Neuronal stem cell (in vitro differentiated cells): ENCODE measurements at regions not wholly inside any gene's neighbourhood (a gene's known extent, or its start where the extent isn't known, plus 50 kb on each side); places are given as distances from the start of the nearest gene placed in this dataset.
"Not testable (repeated sequence)": the region's sequence is repeated elsewhere in the genome, so short reads cannot be mapped to it uniquely, and the experiment has no call there.

Experiments used
- DNase-seq: peaks from one replicate; pipeline ENCODE4 v3.0.0-alpha.2; 2013; ENCODE audit warnings: low spot score
- H2AFZ ChIP-seq: one replicate; pipeline ENCODE4 v1.6.1; 2013; ENCODE audit warnings: mild to moderate bottlenecking, low read length, inconsistent platforms
- H2AK5ac ChIP-seq: 2 replicates; pipeline ENCODE4 v1.6.1; 2013; ENCODE audit warnings: low read depth, mild to moderate bottlenecking, inconsistent platforms, low read length, moderate library complexity, mixed read lengths
- H2BK120ac ChIP-seq: 2 replicates; pipeline ENCODE4 v1.6.1; 2013; ENCODE audit warnings: low read depth, mild to moderate bottlenecking, inconsistent platforms, low read length, moderate library complexity, mixed read lengths
- H2BK12ac ChIP-seq: one replicate; pipeline ENCODE4 v1.6.1; 2013; ENCODE audit warnings: low read length, inconsistent platforms
- H2BK15ac ChIP-seq: 2 replicates; pipeline ENCODE4 v1.6.1; 2013; ENCODE audit warnings: mild to moderate bottlenecking, low read length, inconsistent platforms, mixed read lengths
- H2BK5ac ChIP-seq: one replicate; pipeline ENCODE4 v1.6.1; 2013; ENCODE audit warnings: inconsistent platforms, mild to moderate bottlenecking, low read length, moderate library complexity
- H3K14ac ChIP-seq: one replicate; pipeline ENCODE4 v1.6.1; 2013; ENCODE audit warnings: low read length, inconsistent platforms
- H3K18ac ChIP-seq: 2 replicates; pipeline ENCODE4 v1.6.1; 2013; ENCODE audit warnings: low read length, inconsistent platforms
- H3K23ac ChIP-seq: 2 replicates; pipeline ENCODE4 v1.6.1; 2013; ENCODE audit warnings: low read depth, mild to moderate bottlenecking, mixed read lengths, low read length, inconsistent platforms; ENCODE audit not compliant: poor library complexity
- H3K27ac ChIP-seq: replicated peaks from 3 replicates; pipeline ENCODE4 v1.5.1; 2013; ENCODE audit warnings: low read length, inconsistent platforms
- H3K27me3 ChIP-seq, 3 experiments: 2 replicates each; pipeline ENCODE4 v1.6.1; 2013; ENCODE audit warnings: low read length in 3 of 3, mild to moderate bottlenecking in 2 of 3, inconsistent platforms in 1 of 3, low read depth in 1 of 3, mixed read lengths in 1 of 3, moderate library complexity in 1 of 3; ENCODE audit not compliant: control insufficient read depth in 3 of 3, insufficient read depth in 3 of 3
- H3K36me3 ChIP-seq, 2 donors: replicated peaks in 1 of 2; 2 replicates each; pipeline ENCODE4 v1.6.1; 2013; ENCODE audit warnings: low read length in 2 of 2; ENCODE audit not compliant: control insufficient read depth in 2 of 2, insufficient read depth in 2 of 2
- H3K4ac ChIP-seq: 2 replicates; pipeline ENCODE4 v1.6.1; 2013; ENCODE audit warnings: inconsistent platforms, mild to moderate bottlenecking, low read length, moderate library complexity
- H3K4me1 ChIP-seq, 2 donors: 1 replicate in 1 of 2; 2 replicates in 1 of 2; pipeline ENCODE4 v1.6.1; 2013; ENCODE audit warnings: low read length in 2 of 2, low read depth in 1 of 2; ENCODE audit not compliant: control insufficient read depth in 2 of 2, insufficient read depth in 1 of 2
- H3K4me2 ChIP-seq: one replicate; pipeline ENCODE4 v1.6.1; 2013; ENCODE audit warnings: mild to moderate bottlenecking, low read length, inconsistent platforms; ENCODE audit not compliant: insufficient read depth, poor library complexity, severe bottlenecking
- H3K4me3 ChIP-seq, 2 donors: 2 replicates each; pipeline ENCODE4 v1.5.1; 2013; ENCODE audit warnings: low read length in 2 of 2, mild to moderate bottlenecking in 2 of 2, inconsistent platforms in 1 of 2, moderate library complexity in 1 of 2
- H3K79me1 ChIP-seq: one replicate; pipeline ENCODE4 v1.6.1; 2013; ENCODE audit warnings: low read depth, mild to moderate bottlenecking, inconsistent platforms, low read length, moderate library complexity
- H3K9ac ChIP-seq: one replicate; pipeline ENCODE4 v1.6.1; 2013; ENCODE audit warnings: mild to moderate bottlenecking, low read depth, low read length, inconsistent platforms; ENCODE audit not compliant: poor library complexity
- H3K9me3 ChIP-seq, 2 donors: replicated peaks in 1 of 2; 2 replicates each; pipeline versions ENCODE3 to v1.6.1; 2013; ENCODE audit warnings: low read length in 2 of 2, mild to moderate bottlenecking in 2 of 2, inconsistent platforms in 1 of 2, low read depth in 1 of 2, mixed read lengths in 1 of 2, moderate library complexity in 1 of 2; ENCODE audit not compliant: control insufficient read depth in 2 of 2, insufficient read depth in 1 of 2
- H4K8ac ChIP-seq: one replicate; pipeline ENCODE4 v1.6.1; 2013; ENCODE audit warnings: low read depth, mild to moderate bottlenecking, inconsistent platforms, low read length, moderate library complexity
- H4K91ac ChIP-seq: one replicate; pipeline ENCODE4 v1.6.1; 2013; ENCODE audit warnings: low read length, low read depth, mild to moderate bottlenecking, inconsistent platforms; ENCODE audit not compliant: poor library complexity
- WGBS, 2 donors: extraction: QIAGEN DNeasy Blood & Tissue Kit; methylation state at CpG; one replicate each; pipeline ENCODE4 v1.1.7; 2013; ENCODE audit warnings: missing lambda C conversion rate in 2 of 2, mixed read lengths in 1 of 2; ENCODE audit not compliant: insufficient read length in 2 of 2, insufficient replicate concordance in 1 of 2; ENCODE audit errors: extremely low coverage in 2 of 2; 5-methylcytosine and 5-hydroxymethylcytosine counted together

- not testable (repeated sequence) for H2BK120ac ChIP-seq, H3K79me1 ChIP-seq, H3K4me1 ChIP-seq, H3K9ac ChIP-seq, DNase-seq, H3K14ac ChIP-seq, H3K36me3 ChIP-seq, H2AK5ac ChIP-seq, H2BK5ac ChIP-seq, H4K8ac ChIP-seq, H2BK15ac ChIP-seq, H2AFZ ChIP-seq, H3K23ac ChIP-seq, H3K4me3 ChIP-seq, H3K18ac ChIP-seq, H3K9me3 ChIP-seq, H3K27me3 ChIP-seq, H3K4ac ChIP-seq, H3K27ac ChIP-seq, H2BK12ac ChIP-seq, H4K91ac ChIP-seq, H3K4me2 ChIP-seq
- WGBS, 2 donors, result no CpG with 5 or more reads among the region's 12 CpGs
Measured at GRCh38 chr3:13995216-13995615, 115.3 kb upstream of the WNT7A start.

DNA sequence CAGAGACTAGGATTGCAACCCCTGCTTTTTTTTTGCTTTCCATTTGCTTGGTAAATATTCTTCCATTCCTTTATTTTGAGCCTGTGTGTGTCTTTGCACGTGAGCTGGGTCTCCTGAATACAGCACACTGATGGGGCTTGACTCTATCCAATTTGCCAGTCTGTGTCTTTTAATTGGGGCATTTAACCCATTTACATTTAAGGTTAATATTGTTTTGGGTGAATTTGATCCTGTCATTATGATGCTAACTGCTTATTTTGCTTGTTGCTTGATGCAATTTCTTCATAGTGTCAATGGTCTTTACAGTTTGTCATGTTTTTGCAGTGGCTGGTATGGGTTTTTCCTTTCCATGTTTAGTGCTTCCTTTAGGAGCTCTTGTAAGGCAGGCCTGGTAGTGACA, 109.1 kb upstream of the WNT7A start:
- not testable (repeated sequence) for H2BK5ac ChIP-seq, H4K91ac ChIP-seq, H2BK12ac ChIP-seq, H3K27me3 ChIP-seq, H4K8ac ChIP-seq, H2AFZ ChIP-seq, H3K4me3 ChIP-seq, H3K9me3 ChIP-seq, H3K14ac ChIP-seq, H3K18ac ChIP-seq, H2BK120ac ChIP-seq, H3K27ac ChIP-seq, H2BK15ac ChIP-seq, H3K79me1 ChIP-seq, H3K4ac ChIP-seq, DNase-seq, H3K4me2 ChIP-seq, H3K23ac ChIP-seq, H3K9ac ChIP-seq, H3K36me3 ChIP-seq, H2AK5ac ChIP-seq, H3K4me1 ChIP-seq
- no CpG with 5 or more reads among the region's 1 CpG for WGBS, 2 donors

DNA sequence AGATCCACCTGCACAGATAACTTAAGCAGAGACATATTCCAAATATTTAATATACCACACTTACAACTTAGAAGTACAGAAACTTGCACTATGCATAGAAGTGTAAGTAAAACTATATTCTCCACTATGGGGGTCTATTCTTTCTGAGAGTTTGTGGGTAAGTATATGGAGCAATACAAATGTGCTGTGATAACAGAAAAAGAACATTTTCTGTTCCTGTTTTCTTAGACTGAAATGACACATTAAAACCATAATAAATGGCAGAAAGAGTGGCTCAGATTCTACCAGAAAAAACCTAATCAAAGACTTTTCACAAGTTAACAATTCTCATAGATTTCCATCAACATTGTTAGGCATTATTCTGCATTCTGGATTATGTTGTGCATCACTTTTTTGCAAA, 96.6 kb upstream of the WNT7A start:
- H3K36me3 ChIP-seq, result no peaks in the 10 kb centered on the region
- no peaks in the 10 kb centered on the region for H3K4me1 ChIP-seq
- no peak overlapping the region for H2BK120ac ChIP-seq
- H4K8ac ChIP-seq, result no peak overlapping the region
- H3K9ac ChIP-seq, result no peak overlapping the region
- no peak overlapping the region for H2BK5ac ChIP-seq
- H3K4ac ChIP-seq, result no peak overlapping the region
- no peak overlapping the region for H2AFZ ChIP-seq
- no peaks in the 10 kb centered on the region for H3K27me3 ChIP-seq
- no peak overlapping the region for H3K4me2 ChIP-seq
- no peaks in the 10 kb centered on the region for H3K79me1 ChIP-seq
- H3K18ac ChIP-seq, result no peak overlapping the region
- no peak overlapping the region for H3K4me3 ChIP-seq
- no peak overlapping the region for H2BK12ac ChIP-seq
- DNase-seq, result no peak
- peaks cover 0 to 2% of the 10 kb centered on the region in 2 donors for H3K9me3 ChIP-seq
- H3K14ac ChIP-seq, result no peak overlapping the region
- no peak overlapping the region for H2AK5ac ChIP-seq
- no peak overlapping the region for H4K91ac ChIP-seq
- H3K23ac ChIP-seq, result no peak overlapping the region
- H2BK15ac ChIP-seq, result no peak overlapping the region
- H3K27ac ChIP-seq, result no peak overlapping the region

DNA sequence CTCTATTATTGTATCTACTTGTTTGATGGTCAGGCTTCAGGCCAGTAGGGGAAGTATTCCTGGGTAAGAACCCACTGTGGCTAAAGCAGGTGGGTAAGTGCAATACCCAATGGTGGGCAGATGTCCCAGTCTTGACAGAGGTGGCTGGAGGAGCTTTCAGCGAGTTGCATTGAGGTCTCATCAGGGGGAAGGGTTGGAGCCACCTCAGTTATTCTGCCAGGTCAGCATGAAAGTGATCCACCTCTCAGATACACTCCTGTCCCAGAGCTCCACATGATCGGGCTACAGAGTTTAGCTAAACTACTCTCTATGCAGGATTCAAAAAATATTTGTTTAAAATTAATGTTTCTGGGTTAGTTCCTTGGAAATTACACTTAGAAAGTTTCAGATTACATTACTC, 95.8 kb upstream of the WNT7A start:
- H2AFZ ChIP-seq, result no peak overlapping the region
- H3K79me1 ChIP-seq, result no peaks in the 10 kb centered on the region
- no CpG with 5 or more reads among the region's 2 CpGs for WGBS, 2 donors
- H4K8ac ChIP-seq, result no peak overlapping the region
- H3K4me3 ChIP-seq, result no peak overlapping the region
- H3K4me2 ChIP-seq, result no peak overlapping the region
- no peak overlapping the region for H2BK12ac ChIP-seq
- peaks cover 0 to 2% of the 10 kb centered on the region in 2 donors for H3K9me3 ChIP-seq
- no peak overlapping the region for H3K18ac ChIP-seq
- H2BK120ac ChIP-seq, result no peak overlapping the region
- no peak overlapping the region for H3K23ac ChIP-seq
- no peaks in the 10 kb centered on the region for H3K36me3 ChIP-seq
- H3K4ac ChIP-seq, result no peak overlapping the region
- H4K91ac ChIP-seq, result no peak overlapping the region
- H2BK5ac ChIP-seq, result no peak overlapping the region
- no peak overlapping the region for H2BK15ac ChIP-seq
- no peak overlapping the region for H2AK5ac ChIP-seq
- no peaks in the 10 kb centered on the region for H3K4me1 ChIP-seq
- H3K14ac ChIP-seq, result no peak overlapping the region
- no peak overlapping the region for H3K27ac ChIP-seq
- H3K27me3 ChIP-seq, result no peaks in the 10 kb centered on the region
- DNase-seq, result no peak
- no peak overlapping the region for H3K9ac ChIP-seq
